ENCODE measurements at regions not wholly inside any gene's neighbourhood (a gene's known extent, or its start where the extent isn't known, plus 50 kb on each side); places are given as distances from the start of the nearest gene placed in this dataset.

GRCh38 chr9:75471549-75472114, 383.3 kb downstream of the OSTF1 start:
- no TSS peak for BruUV-seq (replicated peaks)
- H3K4me3 ChIP-seq = no peak overlapping the region
- H3K4me1 ChIP-seq (replicated peaks; ENCODE audit: insufficient read depth) = no peaks in the 10 kb centered on the region
- no peak overlapping the region for H3K27ac ChIP-seq
- H3K36me3 ChIP-seq (ENCODE audit: low read depth) = no peaks in the 10 kb centered on the region
- H3K9me2 ChIP-seq (ENCODE audit: insufficient read depth) = no peaks in the 10 kb centered on the region
- H2AFZ ChIP-seq = no peak overlapping the region
- no peaks in the 10 kb centered on the region for H3K79me2 ChIP-seq (ENCODE audit: low read depth)
- H3K27me3 ChIP-seq (ENCODE audit: insufficient read depth, low read depth) = 0 out of 2 replicates have a peak, but pooled peaks cover 5% of the 10 kb centered on the region
- H3K9me3 ChIP-seq (ENCODE audit: insufficient read depth, low read depth) = no peaks in the 10 kb centered on the region
- H3F3A ChIP-seq (ENCODE audit: insufficient read depth, low read depth) = no peaks in the 10 kb centered on the region
- TF ChIP-seq EZH2 (IDR thresholded peaks at IDR 0.05; ENCODE audit: low read depth) = no peak
- TF ChIP-seq, protein P1, sequence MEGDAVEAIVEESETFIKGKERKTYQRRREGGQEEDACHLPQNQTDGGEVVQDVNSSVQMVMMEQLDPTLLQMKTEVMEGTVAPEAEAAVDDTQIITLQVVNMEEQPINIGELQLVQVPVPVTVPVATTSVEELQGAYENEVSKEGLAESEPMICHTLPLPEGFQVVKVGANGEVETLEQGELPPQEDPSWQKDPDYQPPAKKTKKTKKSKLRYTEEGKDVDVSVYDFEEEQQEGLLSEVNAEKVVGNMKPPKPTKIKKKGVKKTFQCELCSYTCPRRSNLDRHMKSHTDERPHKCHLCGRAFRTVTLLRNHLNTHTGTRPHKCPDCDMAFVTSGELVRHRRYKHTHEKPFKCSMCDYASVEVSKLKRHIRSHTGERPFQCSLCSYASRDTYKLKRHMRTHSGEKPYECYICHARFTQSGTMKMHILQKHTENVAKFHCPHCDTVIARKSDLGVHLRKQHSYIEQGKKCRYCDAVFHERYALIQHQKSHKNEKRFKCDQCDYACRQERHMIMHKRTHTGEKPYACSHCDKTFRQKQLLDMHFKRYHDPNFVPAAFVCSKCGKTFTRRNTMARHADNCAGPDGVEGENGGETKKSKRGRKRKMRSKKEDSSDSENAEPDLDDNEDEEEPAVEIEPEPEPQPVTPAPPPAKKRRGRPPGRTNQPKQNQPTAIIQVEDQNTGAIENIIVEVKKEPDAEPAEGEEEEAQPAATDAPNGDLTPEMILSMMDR (conservative IDR thresholded peaks at IDR 0.05) = no peak
- POLR2A ChIA-PET (ENCODE audit: unreplicated experiment) = no interaction called here
- CTCF ChIA-PET = no interaction called here
- DNase-seq = no peak
- intact Hi-C loops (cut with micrococcal nuclease; ENCODE audit: unreplicated experiment) = no loop called here
- no peak overlapping the region for H3K4me2 ChIP-seq
- H4K20me1 ChIP-seq (ENCODE audit: insufficient read depth) = no peaks in the 10 kb centered on the region

DNA sequence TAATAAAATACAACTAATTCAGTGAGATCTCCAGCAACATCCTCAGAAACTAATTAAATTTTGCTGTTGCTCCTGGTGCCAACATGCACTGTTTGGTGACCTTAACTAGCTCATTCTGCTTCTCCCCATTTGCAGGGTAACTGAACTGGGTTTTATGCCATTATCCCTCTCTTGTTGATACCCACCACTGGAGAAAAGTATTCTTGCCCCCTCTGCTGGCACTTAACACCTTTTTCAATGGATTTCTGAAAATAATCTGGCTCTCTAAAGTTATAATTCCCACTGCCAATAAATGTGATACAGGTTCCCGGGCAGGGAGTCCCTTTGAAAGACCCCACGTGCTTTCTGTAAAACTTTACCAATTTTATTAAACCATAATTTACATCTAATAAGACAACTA, 394.3 kb downstream of the OSTF1 start:
- DNase-seq = no peak
- Histone ChIP-seq H2AFZ (no peak overlapping the region), H3K27ac (no peak overlapping the region), H3K4me1 (replicated peaks; ENCODE audit: insufficient read depth) (no peaks in the 10 kb centered on the region), H3K36me3 (ENCODE audit: low read depth) (no peaks in the 10 kb centered on the region), H4K20me1 (ENCODE audit: insufficient read depth) (no peaks in the 10 kb centered on the region), H3K4me2 (no peak overlapping the region), H3K27me3 (ENCODE audit: insufficient read depth, low read depth) (no peaks in the 10 kb centered on the region), H3K9me3 (ENCODE audit: insufficient read depth, low read depth) (no peaks in the 10 kb centered on the region), H3K79me2 (ENCODE audit: low read depth) (no peaks in the 10 kb centered on the region), H3F3A (ENCODE audit: insufficient read depth, low read depth) (no peaks in the 10 kb centered on the region), H3K9me2 (ENCODE audit: insufficient read depth) (no peaks in the 10 kb centered on the region), H3K4me3 (no peak overlapping the region)
- intact Hi-C loops (cut with micrococcal nuclease; ENCODE audit: unreplicated experiment) = loop anchor here (10.0 kb wide), 1 partner anchor 58 kb away; no protein-coding TSS in a partner anchor
- CTCF ChIA-PET = no interaction called here
- no TSS peak for BruUV-seq (replicated peaks)
- no peak for TF ChIP-seq EZH2 (IDR thresholded peaks at IDR 0.05; ENCODE audit: low read depth)
- TF ChIP-seq, protein P1 (conservative IDR thresholded peaks at IDR 0.05) = no peak
- POLR2A ChIA-PET (ENCODE audit: unreplicated experiment) = no interaction called here

- H3K79me2 ChIP-seq (ENCODE audit: low read depth) = no peaks in the 10 kb centered on the region
- TF ChIP-seq, protein P1 (conservative IDR thresholded peaks at IDR 0.05) = no peak
- TF ChIP-seq EZH2 (IDR thresholded peaks at IDR 0.05; ENCODE audit: low read depth) = no peak
- BruUV-seq (replicated peaks) = no TSS peak
- intact Hi-C loops (cut with micrococcal nuclease; ENCODE audit: unreplicated experiment) = loop anchor here (10.0 kb wide), 1 partner anchor 59 kb away; no protein-coding TSS in a partner anchor
- no peaks in the 10 kb centered on the region for H3K36me3 ChIP-seq (ENCODE audit: low read depth)
- no peaks in the 10 kb centered on the region for H3K9me2 ChIP-seq (ENCODE audit: insufficient read depth)
- no peaks in the 10 kb centered on the region for H3F3A ChIP-seq (ENCODE audit: insufficient read depth, low read depth)
- no peaks in the 10 kb centered on the region for H3K4me1 ChIP-seq (replicated peaks; ENCODE audit: insufficient read depth)
- no peak overlapping the region for H3K4me3 ChIP-seq
- H3K4me2 ChIP-seq = no peak overlapping the region
- no peak overlapping the region for H2AFZ ChIP-seq
- peak in 1 of 2 experiments; percentile 36 for DNase-seq
- H3K27me3 ChIP-seq (ENCODE audit: insufficient read depth, low read depth) = no peaks in the 10 kb centered on the region
- no peaks in the 10 kb centered on the region for H4K20me1 ChIP-seq (ENCODE audit: insufficient read depth)
- CTCF ChIA-PET = no interaction called here
- no peak overlapping the region for H3K27ac ChIP-seq
- POLR2A ChIA-PET (ENCODE audit: unreplicated experiment) = no interaction called here
- no peaks in the 10 kb centered on the region for H3K9me3 ChIP-seq (ENCODE audit: insufficient read depth, low read depth)
Measured at GRCh38 chr9:75483636-75484035, 395.3 kb downstream of the OSTF1 start.
